NCI-H2227 (cell line): ENCODE measurements at regions not wholly inside any gene's neighbourhood (a gene's known extent, or its start where the extent isn't known, plus 50 kb on each side); places are given as distances from the start of the nearest gene placed in this dataset.
"Not testable (repeated sequence)": the region's sequence is repeated elsewhere in the genome, so short reads cannot be mapped to it uniquely, and the experiment has no call there.

Experiments used
- DNase-seq: peaks from one replicate; lab custom pipeline; 2025; ENCODE audit not compliant: unreplicated experiment; lab: John Stamatoyannopoulos, UW

- no peak for DNase-seq
These were observed 89.7 kb upstream of the SLC30A5 start for GRCh38 chr5:69004127-69004526.

DNA sequence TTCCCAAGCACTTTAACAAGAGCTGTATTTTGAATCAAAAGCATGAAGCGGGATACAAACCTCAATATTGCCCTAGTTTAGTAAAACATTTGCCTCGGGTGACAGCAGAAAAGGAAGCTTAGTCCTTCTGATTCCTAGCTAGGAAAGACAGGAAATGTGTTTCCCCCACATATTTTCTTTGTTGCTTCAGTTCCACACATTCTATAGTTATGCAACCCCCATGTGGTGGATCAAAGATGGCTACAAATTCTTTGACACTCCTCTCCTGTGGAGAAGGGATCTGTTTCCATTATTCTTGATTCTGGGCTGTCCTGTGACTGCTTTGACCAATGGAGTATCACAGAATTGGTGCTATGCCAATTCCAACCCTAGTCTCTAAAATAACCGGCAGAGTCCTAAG is 89.1 kb upstream of the SLC30A5 start:
- no peak for DNase-seq

DNA sequence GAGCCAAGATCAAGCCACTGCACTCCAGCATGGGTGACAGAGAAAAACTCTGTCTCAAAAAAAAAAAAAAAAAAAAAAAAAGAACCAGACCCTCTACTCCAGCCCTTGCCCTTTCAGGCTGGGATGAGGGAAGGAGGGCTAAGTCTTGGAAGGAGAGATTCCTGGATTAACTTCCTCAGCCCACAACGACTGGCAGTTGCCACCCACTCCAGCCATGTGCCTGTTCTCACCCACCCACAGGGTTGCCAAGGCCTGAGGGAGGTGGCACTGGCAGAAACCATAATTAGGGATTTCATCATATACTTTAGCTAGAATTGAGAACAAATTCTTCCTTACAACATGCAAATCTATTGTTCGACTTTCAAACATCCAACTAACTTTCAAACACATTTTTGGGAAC is 87.8 kb upstream of the SLC30A5 start:
- no peak for DNase-seq

DNA sequence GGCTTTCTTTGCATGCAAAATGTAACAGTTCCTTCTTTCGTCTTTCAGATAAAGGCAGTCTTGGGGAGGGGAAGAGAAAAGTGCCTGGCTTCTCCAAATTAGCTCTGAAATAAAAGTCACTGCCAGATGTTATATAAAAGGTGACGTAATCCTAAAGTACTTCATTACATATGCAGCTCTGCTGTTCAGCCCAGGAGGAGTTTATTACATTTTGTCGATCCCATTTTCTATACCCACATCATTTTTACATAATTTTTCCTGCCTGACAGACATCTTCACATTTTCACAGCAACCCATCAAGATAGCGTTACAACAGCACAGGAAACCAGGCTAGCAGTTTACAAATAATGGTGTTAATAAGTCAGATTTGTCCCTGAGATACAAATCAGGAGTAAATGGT is 86.7 kb upstream of the SLC30A5 start:
- DNase-seq, result no peak

DNA sequence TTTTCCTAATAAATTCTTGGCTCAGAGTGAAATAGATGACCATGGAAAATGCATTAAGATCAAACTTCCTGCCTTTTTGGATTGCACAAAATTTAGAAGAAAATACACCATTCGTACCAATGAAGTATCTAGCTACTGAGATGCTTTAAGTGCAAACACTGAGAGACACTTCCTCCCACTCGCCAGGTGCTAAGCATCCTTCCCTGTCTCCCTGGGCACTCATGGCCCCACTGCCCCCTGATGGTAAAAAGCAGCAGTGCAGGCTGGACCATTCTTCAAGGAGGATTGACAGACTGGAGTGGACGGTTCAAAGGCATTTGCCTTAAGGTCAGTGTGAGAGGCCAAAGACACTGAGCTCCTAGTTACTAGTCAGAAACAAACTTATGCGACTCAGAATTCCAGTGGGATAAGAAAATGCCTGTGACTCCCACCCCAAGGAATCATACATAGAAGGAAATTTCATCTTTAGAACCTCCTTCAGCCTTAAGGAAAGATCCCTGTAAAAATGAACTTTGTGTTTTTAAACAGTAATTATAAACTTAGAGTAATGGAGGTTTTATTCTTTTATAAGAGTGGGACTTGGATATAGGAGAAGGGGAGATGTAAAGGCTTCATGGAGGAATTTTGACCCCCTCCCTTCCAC is 86.0 kb upstream of the SLC30A5 start:
- DNase-seq, result peak; percentile 76

DNA sequence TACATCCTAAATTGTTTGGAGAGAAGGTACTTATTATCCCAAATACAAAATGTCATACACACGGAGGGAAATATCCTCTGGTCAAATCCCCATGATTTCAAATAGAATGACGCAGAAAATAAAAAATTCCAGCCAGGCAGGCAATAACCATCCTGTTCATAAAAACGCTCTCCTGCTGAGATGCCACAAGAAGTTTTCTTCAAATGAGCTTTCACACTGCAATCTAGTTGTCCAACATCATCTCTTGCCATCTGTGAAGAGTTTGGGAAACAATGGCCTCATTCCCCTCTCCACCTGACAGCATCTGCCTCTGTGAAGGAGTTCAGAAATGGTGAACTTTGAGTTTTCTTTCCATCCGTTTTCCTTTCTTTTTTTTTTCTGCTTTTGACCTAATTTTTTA is 83.3 kb upstream of the SLC30A5 start:
- DNase-seq, result peak; percentile 14

DNA sequence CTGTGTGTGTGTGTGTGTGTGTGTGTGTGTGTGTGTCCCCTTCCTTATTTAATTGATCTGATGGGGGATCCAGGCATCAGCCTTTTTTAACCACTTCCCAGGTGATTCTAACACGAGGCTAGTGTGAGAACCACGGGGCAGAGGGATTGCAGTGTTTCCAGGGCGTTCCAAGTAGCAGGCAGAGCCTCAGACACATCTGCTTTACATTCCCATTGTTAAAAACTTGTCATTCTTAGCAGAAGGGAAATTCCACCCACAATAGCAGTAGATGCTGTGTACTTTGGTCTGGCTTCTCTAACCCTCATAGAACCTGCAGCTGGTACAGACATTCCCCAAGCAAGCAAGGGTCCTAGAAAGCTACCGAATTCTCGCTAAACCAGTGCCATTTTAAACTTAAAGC is 81.9 kb upstream of the SLC30A5 start:
- DNase-seq, result no peak

GRCh38 chr5:69013481-69013880 is 80.3 kb upstream of the SLC30A5 start:
- no peak for DNase-seq

DNA sequence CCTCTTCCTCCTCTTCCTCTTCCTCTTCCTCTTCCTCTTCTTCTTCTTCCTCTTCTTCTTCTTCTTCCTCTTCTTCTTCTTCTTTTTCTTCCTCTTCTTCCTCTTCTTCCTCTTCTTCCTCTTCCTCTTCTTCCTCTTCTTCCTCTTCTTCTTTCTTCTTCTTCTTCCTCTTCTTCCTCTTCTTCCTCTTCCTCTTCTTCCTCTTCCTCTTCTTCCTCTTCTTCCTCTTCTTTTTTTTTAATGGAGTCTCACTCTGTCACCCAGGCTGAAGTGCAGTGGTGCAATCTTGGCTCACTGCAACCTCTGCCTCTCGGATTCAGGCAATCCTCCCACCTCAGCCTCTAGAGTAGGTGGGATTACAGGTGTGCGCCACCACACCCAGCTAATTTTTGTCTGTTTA is 79.8 kb upstream of the SLC30A5 start:
- DNase-seq, result not testable (repeated sequence)

DNA sequence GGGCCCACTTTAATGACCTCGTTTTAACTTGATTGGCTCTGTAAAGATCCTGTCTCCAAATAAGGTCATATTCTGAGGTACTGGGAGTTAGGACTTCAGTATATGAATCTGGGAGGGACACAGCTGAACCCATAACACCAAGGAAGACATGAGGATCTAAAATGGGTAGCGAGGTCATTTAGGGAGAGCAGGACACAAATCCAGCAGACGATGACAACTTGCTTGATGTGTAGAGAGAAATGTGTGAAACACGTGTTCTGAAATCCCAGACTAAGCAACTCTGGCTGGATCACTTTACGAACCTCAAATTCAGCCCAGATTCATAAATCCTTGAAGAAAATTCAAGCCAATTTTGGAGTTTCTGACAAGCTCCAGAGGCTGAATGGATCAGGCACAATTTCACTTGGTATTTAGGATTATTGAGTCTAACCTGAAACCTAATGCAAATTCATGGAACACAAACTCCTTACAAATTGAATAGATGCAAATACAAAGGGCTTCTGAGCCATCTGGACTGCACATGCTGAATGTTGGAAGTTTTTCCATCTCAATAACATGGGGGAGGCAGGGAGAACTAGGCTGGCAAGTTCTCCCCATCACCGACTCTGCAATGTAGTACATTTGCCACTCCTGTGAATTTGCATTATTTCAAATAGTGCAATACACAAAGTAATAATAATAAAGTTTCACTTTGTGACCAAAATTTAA is 74.0 kb upstream of the SLC30A5 start:
- DNase-seq, result no peak

DNA sequence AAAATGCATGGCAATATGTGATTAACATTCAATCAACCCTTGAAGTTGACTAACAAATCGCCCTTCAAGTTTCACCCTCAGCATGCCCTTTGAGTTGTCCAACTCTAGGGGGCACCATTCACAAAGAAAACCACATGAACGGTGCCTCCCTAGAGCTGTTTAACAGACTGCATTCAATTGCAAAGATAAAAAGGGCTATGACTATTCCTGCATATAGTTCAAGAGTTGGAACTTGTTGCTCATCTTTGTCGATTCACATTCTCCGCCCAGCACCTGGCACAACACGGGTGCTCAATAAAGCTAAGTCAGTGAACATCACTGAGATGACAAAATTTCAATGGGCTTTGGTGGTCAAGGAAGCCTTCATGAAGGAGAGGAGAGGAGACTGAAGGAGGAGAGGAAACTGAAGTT is 69.6 kb upstream of the SLC30A5 start:
- DNase-seq, result peak; percentile 5

GRCh38 chr5:69029292-69029691 is 64.5 kb upstream of the SLC30A5 start:
- DNase-seq, result no peak

- peak; percentile 44 for DNase-seq
These were observed 63.3 kb upstream of the SLC30A5 start for GRCh38 chr5:69030358-69031062.

- no peak for DNase-seq
These were observed 61.8 kb upstream of the SLC30A5 start for GRCh38 chr5:69032009-69032408.

DNA sequence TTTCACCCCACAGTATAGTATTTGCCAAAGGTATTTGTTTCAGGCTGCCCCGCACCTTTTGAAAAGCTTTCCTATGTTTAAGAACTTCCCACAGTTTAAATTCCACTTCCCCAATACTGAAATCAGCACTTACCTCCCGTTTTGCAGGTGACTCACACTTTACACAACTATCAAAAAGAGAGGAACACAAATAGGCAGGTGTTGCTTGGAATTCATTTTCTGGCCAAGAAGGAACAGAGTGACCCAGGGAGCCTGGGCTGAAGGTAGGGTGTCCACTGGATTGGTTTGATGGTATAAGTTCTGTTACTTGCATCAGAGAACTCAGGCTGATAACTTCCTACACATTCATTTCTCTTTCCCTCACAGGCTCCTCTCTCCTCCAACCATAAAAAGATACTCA is 60.1 kb upstream of the SLC30A5 start:
- no peak for DNase-seq

GRCh38 chr5:69034898-69035297 is 58.9 kb upstream of the SLC30A5 start:
- DNase-seq, result peak; percentile 6

- no peak for DNase-seq
These were observed 58.1 kb upstream of the SLC30A5 start for GRCh38 chr5:69035665-69036064.

DNA sequence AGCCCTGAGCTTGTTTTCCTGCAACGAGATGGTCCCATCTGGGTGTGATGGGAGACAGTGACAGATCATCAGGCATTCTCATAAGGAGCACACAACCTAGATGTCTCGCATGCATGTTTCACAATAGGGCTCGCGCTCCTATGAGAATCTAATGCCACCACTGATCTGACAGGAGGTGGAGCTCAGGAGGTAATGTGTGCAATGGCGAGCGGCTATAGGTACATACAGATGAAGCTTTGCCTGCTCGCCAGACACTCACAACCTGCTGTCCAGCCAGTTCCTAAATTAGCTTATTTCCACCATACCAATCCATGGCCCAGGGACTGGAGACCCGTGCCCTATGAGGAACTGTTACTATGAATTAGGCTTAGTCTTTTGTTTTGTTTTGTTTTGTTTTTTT is 55.3 kb upstream of the SLC30A5 start:
- DNase-seq, result no peak

- no peak for DNase-seq
These were observed 54.0 kb upstream of the SLC30A5 start for GRCh38 chr5:69039829-69040228.

- no peak for DNase-seq
These were observed 51.3 kb upstream of the SLC30A5 start for GRCh38 chr5:69042500-69042899.

GRCh38 chr5:69042915-69043654 is 50.7 kb upstream of the SLC30A5 start:
- DNase-seq, result peak; percentile 78

GRCh38 chr5:69043655-69043996 is 50.2 kb upstream of the SLC30A5 start:
- no peak for DNase-seq
